Calu3 (cell line): ENCODE measurements at regions not wholly inside any gene's neighbourhood (a gene's known extent, or its start where the extent isn't known, plus 50 kb on each side); places are given as distances from the start of the nearest gene placed in this dataset.

Source experiments
- BruUV-seq: library from RNA; stranded (reverse); fragments of 400-500 nt; replicated peaks from 2 replicates; lab custom pipeline; 2021; lab: Mats Ljungman, UMichigan
- CTCF ChIA-PET: fragments of 300-600 bp; sonication (Branson Sonifier 250); formaldehyde crosslinking; loops from one replicate; lab custom pipeline; 2022; ENCODE audit warnings: antibody characterized with exemption; lab: Charles Lee
- DNase-seq: peaks from one replicate; pipeline ENCODE4 v3.0.0; 2022
- H3K27ac Mint-ChIP-seq: one replicate; pipeline ENCODE4 v1.8.0; 2022; ENCODE audit warnings: mixed read lengths; ENCODE audit not compliant: unreplicated experiment
- H3K27me3 Mint-ChIP-seq: one replicate; pipeline ENCODE4 v1.8.0; 2022; ENCODE audit warnings: mixed read lengths; ENCODE audit not compliant: unreplicated experiment
- H3K36me3 Mint-ChIP-seq: one replicate; pipeline ENCODE4 v1.8.0; 2022; ENCODE audit warnings: mild to moderate bottlenecking, moderate library complexity, mixed read lengths; ENCODE audit not compliant: insufficient read depth, unreplicated experiment
- H3K4me1 Mint-ChIP-seq: one replicate; pipeline ENCODE4 v1.8.0; 2022; ENCODE audit warnings: mild to moderate bottlenecking, low read depth, mixed read lengths; ENCODE audit not compliant: unreplicated experiment
- H3K4me3 Mint-ChIP-seq: one replicate; pipeline ENCODE4 v1.8.0; 2022; ENCODE audit warnings: mild to moderate bottlenecking, low read depth, moderate library complexity, mixed read lengths; ENCODE audit not compliant: unreplicated experiment
- H3K9me3 Mint-ChIP-seq: one replicate; pipeline ENCODE4 v1.8.0; 2022; ENCODE audit warnings: low read depth, mixed read lengths; ENCODE audit not compliant: unreplicated experiment
- intact Hi-C: fragments of 100-400 bp; cut with micrococcal nuclease; formaldehyde crosslinking; loops from one replicate; pipeline ENCODE4 v1.10.0; 2022; ENCODE audit not compliant: unreplicated experiment
- TF ChIP-seq, protein P1 (sequence below): fragments of 200-600 bp; IDR thresholded peaks from one replicate; pipeline ENCODE4 v1.8.0; 2022; ENCODE audit warnings: antibody characterized with exemption; ENCODE audit not compliant: unreplicated experiment

DNA sequence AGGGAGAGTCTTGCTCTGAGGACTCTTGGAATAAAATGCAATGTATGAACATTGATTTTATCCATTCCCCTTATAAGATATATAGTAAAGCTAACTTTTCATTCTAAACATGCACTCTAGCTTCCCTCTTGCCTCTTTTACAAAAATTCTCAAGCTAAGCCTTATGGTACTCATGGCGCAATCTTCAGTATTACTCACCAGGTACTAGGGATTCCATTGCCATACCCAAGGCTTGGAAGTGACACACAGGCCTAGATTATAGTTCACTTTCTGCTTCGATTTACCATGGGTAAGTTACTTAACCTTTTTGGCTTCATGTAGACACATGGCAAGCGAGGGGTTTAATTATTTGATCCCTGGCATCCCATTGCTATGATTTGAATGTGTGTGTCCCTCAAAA lies 331.5 kb downstream of the LRIG3 start:
- Mint-ChIP-seq H3K27ac (no peak overlapping the region), H3K27me3 (no peaks in the 10 kb centered on the region), H3K9me3 (no peaks in the 10 kb centered on the region), H3K4me1 (no peaks in the 10 kb centered on the region), H3K36me3 (no peaks in the 10 kb centered on the region), H3K4me3 (no peak overlapping the region)
- TF ChIP-seq, protein P1, sequence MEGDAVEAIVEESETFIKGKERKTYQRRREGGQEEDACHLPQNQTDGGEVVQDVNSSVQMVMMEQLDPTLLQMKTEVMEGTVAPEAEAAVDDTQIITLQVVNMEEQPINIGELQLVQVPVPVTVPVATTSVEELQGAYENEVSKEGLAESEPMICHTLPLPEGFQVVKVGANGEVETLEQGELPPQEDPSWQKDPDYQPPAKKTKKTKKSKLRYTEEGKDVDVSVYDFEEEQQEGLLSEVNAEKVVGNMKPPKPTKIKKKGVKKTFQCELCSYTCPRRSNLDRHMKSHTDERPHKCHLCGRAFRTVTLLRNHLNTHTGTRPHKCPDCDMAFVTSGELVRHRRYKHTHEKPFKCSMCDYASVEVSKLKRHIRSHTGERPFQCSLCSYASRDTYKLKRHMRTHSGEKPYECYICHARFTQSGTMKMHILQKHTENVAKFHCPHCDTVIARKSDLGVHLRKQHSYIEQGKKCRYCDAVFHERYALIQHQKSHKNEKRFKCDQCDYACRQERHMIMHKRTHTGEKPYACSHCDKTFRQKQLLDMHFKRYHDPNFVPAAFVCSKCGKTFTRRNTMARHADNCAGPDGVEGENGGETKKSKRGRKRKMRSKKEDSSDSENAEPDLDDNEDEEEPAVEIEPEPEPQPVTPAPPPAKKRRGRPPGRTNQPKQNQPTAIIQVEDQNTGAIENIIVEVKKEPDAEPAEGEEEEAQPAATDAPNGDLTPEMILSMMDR = no peak
- no TSS peak for BruUV-seq
- CTCF ChIA-PET = no interaction called here
- intact Hi-C loops = no loop called here
- no peak for DNase-seq

DNA sequence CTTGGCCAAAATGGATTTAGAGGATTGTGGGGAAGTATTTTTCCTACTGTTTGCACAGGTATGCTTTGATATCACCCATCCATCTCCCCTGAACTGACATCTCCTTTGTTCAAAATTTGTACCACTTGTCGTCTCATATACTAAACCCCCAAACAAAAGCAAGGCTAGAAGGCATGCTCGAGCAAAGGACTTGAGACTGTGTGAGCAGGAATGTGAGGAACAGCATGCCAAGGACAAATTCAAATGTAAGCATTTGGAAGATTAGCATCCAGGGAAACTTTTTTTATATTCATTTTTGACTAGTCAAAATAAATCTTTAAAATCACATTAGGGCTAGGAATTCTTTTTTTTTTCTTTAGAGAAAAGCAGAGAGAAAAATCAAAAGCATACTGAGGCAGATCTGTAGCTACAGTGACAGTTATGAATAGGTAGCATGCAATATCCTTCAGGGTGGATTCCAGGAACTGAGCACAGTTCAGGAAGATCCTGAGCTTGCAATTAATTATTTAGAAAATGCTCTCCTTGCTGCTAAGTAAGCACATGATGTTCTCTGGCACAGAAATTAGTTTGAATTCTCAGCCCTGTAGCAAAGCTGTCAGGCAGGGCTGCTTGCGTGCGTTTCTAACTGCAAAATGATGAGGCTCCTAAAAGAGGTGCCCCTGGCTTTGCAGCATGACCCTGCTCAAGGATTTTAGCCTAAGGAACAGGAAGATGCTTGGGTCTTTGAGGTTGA lies 327.7 kb downstream of the LRIG3 start:
- Mint-ChIP-seq H3K36me3 (no peaks in the 10 kb centered on the region), H3K9me3 (no peaks in the 10 kb centered on the region), H3K27me3 (no peaks in the 10 kb centered on the region), H3K4me1 (no peaks in the 10 kb centered on the region), H3K4me3 (no peak overlapping the region), H3K27ac (no peak overlapping the region)
- TF ChIP-seq, protein P1 = no peak
- intact Hi-C loops = no loop called here
- CTCF ChIA-PET = no interaction called here
- DNase-seq = no peak
- BruUV-seq = no TSS peak

DNA sequence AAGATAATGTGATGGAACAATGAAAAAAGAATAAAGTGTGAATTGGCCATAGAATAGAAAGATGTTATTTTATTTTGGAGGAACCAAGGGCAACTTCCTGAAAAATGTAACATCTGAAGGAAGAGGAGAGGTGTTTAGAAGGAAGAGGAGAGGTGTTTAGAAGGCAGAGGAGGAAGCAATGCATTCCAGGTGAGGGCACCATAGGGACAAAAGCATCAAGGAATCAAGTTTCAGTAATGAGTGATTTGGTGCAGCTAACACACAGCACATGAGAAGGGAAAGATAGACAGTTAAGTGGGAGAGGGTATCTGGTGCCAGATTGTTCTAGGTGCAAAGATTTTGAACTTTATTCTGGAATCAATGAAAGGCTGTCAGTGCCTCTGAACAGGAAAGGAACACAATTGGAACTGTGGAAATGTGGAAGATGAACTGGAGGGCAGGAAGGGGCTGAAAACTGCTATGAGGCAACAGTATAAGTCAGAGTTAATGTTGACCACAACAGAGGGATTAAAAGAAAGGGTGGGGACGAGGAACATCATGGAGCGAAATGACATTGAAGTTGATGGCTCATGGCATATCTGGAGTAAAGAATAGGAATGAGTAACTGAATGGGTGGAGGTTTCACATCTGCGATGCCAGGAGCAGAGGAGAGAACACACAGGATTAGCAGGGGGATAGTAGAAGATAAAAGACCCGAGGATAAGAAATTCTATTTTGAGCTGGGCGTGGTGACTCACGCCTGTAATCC lies 326.6 kb downstream of the LRIG3 start:
- BruUV-seq = no TSS peak
- intact Hi-C loops = no loop called here
- Mint-ChIP-seq H3K27ac (no peak overlapping the region), H3K9me3 (no peaks in the 10 kb centered on the region), H3K4me3 (no peak overlapping the region), H3K36me3 (no peaks in the 10 kb centered on the region), H3K27me3 (no peaks in the 10 kb centered on the region), H3K4me1 (no peaks in the 10 kb centered on the region)
- CTCF ChIA-PET = no interaction called here
- DNase-seq = no peak
- TF ChIP-seq, protein P1 = no peak

DNA sequence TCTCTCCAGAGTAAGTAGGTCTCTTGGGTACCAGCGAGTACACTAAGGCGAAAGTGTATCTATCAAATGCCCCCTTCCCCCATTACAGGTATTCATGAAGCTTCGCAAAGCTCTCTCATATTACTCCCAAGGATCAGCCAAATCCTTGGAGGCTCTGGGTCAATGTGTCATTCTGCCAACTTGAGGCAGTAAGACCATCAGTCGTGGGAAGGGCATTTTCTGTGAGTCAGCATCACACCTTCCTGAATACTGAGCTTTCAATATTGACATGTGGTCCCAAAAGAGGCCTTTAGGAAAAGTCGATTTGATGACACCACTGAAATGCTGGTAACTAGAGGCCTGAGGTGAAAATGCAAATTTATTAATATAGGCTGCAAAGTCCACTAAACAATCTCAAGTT lies 323.9 kb downstream of the LRIG3 start:
- H3K9me3 Mint-ChIP-seq = no peaks in the 10 kb centered on the region
- no TSS peak for BruUV-seq
- H3K4me1 Mint-ChIP-seq = no peaks in the 10 kb centered on the region
- no peaks in the 10 kb centered on the region for H3K27me3 Mint-ChIP-seq
- no peak overlapping the region for H3K27ac Mint-ChIP-seq
- TF ChIP-seq, protein P1 = no peak
- no peak for DNase-seq
- CTCF ChIA-PET = no interaction called here
- intact Hi-C loops = no loop called here
- H3K36me3 Mint-ChIP-seq = no peaks in the 10 kb centered on the region
- no peak overlapping the region for H3K4me3 Mint-ChIP-seq
